Osteoblast (primary cell): ENCODE measurements at regions not wholly inside any gene's neighbourhood (a gene's known extent, or its start where the extent isn't known, plus 50 kb on each side); places are given as distances from the start of the nearest gene placed in this dataset.

Source experiments
- DNase-seq: peaks from one replicate; pipeline ENCODE4 v3.0.0; 2011; ENCODE audit warnings: low spot score, mixed read lengths; ENCODE audit not compliant: insufficient read length; ENCODE audit errors: missing footprints
- H2AFZ ChIP-seq: 2 replicates; pipeline ENCODE4 v1.6.0; 2011; ENCODE audit warnings: mild to moderate bottlenecking, low read length
- H3K27ac ChIP-seq: 2 replicates; pipeline ENCODE4 v1.5.1; 2011; ENCODE audit warnings: mild to moderate bottlenecking, low read depth, low read length, moderate library complexity
- H3K27me3 ChIP-seq: 2 replicates; pipeline ENCODE4 v1.6.0; 2012; ENCODE audit warnings: mild to moderate bottlenecking, control low read depth, inconsistent platforms, low read length, moderate library complexity; ENCODE audit not compliant: insufficient read depth
- H3K36me3 ChIP-seq: 2 replicates; pipeline ENCODE4 v1.5.1; 2011; ENCODE audit warnings: mild to moderate bottlenecking, low read length, control low read depth, moderate library complexity; ENCODE audit not compliant: insufficient read depth
- H3K4me1 ChIP-seq: 2 replicates; pipeline ENCODE4 v1.5.1; 2011; ENCODE audit warnings: mild to moderate bottlenecking, low read length, control low read depth, moderate library complexity; ENCODE audit not compliant: insufficient read depth
- H3K4me2 ChIP-seq: 2 replicates; pipeline ENCODE4 v1.6.0; 2011; ENCODE audit warnings: mild to moderate bottlenecking, low read length; ENCODE audit not compliant: insufficient read depth
- H3K4me3 ChIP-seq: fragments of 200-600 bp; sonication (generic); 3 replicates; pipeline ENCODE4 v1.5.1; 2012; ENCODE audit warnings: mild to moderate bottlenecking, low read length, inconsistent platforms; ENCODE audit not compliant: insufficient read depth
- H3K79me2 ChIP-seq: 2 replicates; pipeline ENCODE4 v1.6.0; 2012; ENCODE audit warnings: mild to moderate bottlenecking, low read length, control low read depth, inconsistent platforms; ENCODE audit not compliant: insufficient read depth
- H3K9me3 ChIP-seq: 2 replicates; pipeline ENCODE4 v1.5.1; 2011; ENCODE audit warnings: low read depth, low read length, control low read depth
- H4K20me1 ChIP-seq: 2 replicates; pipeline ENCODE4 v1.6.0; 2012; ENCODE audit warnings: mild to moderate bottlenecking, low read length, control low read depth; ENCODE audit not compliant: insufficient read depth
- CTCF ChIP-seq: IDR thresholded peaks from 2 replicates; pipeline ENCODE4 v1.5.1; 2011; ENCODE audit warnings: mild to moderate bottlenecking, low read depth, low read length, moderate library complexity; ENCODE audit errors: extremely low read depth

GRCh38 chr3:29077356-29077755 is 203.5 kb upstream of the RBMS3 start:
- Histone ChIP-seq H2AFZ (no peak overlapping the region), H3K36me3 (no peaks in the 10 kb centered on the region), H3K4me3 (no peak overlapping the region), H3K4me2 (no peak overlapping the region), H3K9me3 (no peaks in the 10 kb centered on the region), H3K27me3 (no peaks in the 10 kb centered on the region), H3K27ac (no peak overlapping the region), H3K79me2 (no peaks in the 10 kb centered on the region), H3K4me1 (peaks cover 6% of the 10 kb centered on the region), H4K20me1 (no peaks in the 10 kb centered on the region)
- DNase-seq: no peak
- TF ChIP-seq CTCF: no peak

GRCh38 chr3:29079358-29079757 is 201.5 kb upstream of the RBMS3 start:
- DNase-seq: no peak

GRCh38 chr3:29080967-29081366 is 199.9 kb upstream of the RBMS3 start:
- no peak for TF ChIP-seq CTCF
- Histone ChIP-seq H3K79me2 (no peaks in the 10 kb centered on the region), H3K36me3 (no peaks in the 10 kb centered on the region)

More at GRCh38 chr3:29079358-29079757, 201.5 kb upstream of the RBMS3 start:
- TF ChIP-seq CTCF: no peak
- Histone ChIP-seq H3K9me3 (no peaks in the 10 kb centered on the region), H3K4me1 (no peaks in the 10 kb centered on the region), H3K27me3 (no peaks in the 10 kb centered on the region), H3K27ac (no peak overlapping the region), H4K20me1 (no peaks in the 10 kb centered on the region), H3K4me2 (no peak overlapping the region), H3K36me3 (no peaks in the 10 kb centered on the region), H3K4me3 (no peak overlapping the region), H2AFZ (no peak overlapping the region), H3K79me2 (no peaks in the 10 kb centered on the region)

GRCh38 chr3:29083081-29083480 is 197.8 kb upstream of the RBMS3 start:
- Histone ChIP-seq H3K4me2 (no peak overlapping the region), H2AFZ (no peak overlapping the region), H3K4me1 (no peaks in the 10 kb centered on the region), H3K27me3 (no peaks in the 10 kb centered on the region), H3K79me2 (no peaks in the 10 kb centered on the region), H3K27ac (no peak overlapping the region), H4K20me1 (no peaks in the 10 kb centered on the region), H3K4me3 (no peak overlapping the region), H3K9me3 (no peaks in the 10 kb centered on the region), H3K36me3 (no peaks in the 10 kb centered on the region)
- peak; percentile 35 for DNase-seq
- no peak for TF ChIP-seq CTCF

More at GRCh38 chr3:29080967-29081366, 199.9 kb upstream of the RBMS3 start:
- Histone ChIP-seq H3K27ac (no peak overlapping the region), H3K4me1 (no peaks in the 10 kb centered on the region), H4K20me1 (no peaks in the 10 kb centered on the region), H2AFZ (no peak overlapping the region), H3K4me3 (no peak overlapping the region), H3K4me2 (no peak overlapping the region), H3K27me3 (no peaks in the 10 kb centered on the region), H3K9me3 (no peaks in the 10 kb centered on the region)
- no peak for DNase-seq
